HEK293T (cell line): ENCODE measurements at regions not wholly inside any gene's neighbourhood (a gene's known extent, or its start where the extent isn't known, plus 50 kb on each side); places are given as distances from the start of the nearest gene placed in this dataset.

Experiments
- BHLHE40 ChIP-seq: fragments of 450-650 bp; IDR thresholded peaks from 2 replicates; pipeline ENCODE4 v1.6.1; 2016; ENCODE audit warnings: mild to moderate bottlenecking, moderate library complexity, borderline replicate concordance
- L3MBTL2 ChIP-seq: fragments of 450-650 bp; conservative IDR thresholded peaks from 2 replicates; pipeline ENCODE4 v1.6.1; 2016; ENCODE audit warnings: mild to moderate bottlenecking
- ZNF384 ChIP-seq: fragments of 450-650 bp; IDR thresholded peaks from 2 replicates; pipeline ENCODE4 v1.6.1; 2016

DNA sequence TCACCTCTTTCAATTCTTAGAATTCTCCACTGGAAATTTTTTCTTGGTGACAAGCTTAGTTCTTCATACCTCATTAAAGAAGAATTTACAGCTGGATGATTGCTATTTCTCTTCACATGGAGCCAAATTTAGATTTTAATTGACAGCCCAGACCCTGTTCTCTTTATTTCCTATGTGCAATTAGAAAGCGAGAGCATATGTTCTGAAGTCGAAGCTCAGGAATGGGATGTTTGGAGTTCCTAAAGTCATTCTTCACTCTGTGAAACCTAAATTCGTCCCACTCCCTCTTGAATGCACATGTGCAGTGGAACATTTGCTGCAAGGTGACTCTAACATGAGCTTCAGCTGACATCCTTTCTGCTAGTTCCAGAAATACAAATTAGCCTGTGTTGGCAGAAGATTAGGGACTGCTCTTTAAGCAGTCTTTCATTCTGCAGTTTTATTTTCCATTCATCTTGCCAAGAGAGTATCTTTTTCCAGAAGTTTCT, 129.3 kb upstream of the KCNJ16 start:
- no peak for TF ChIP-seq BHLHE40
- TF ChIP-seq ZNF384, result no peak
- TF ChIP-seq L3MBTL2, result no peak
